ENCODE measurements at regions not wholly inside any gene's neighbourhood (a gene's known extent, or its start where the extent isn't known, plus 50 kb on each side); places are given as distances from the start of the nearest gene placed in this dataset.

DNA sequence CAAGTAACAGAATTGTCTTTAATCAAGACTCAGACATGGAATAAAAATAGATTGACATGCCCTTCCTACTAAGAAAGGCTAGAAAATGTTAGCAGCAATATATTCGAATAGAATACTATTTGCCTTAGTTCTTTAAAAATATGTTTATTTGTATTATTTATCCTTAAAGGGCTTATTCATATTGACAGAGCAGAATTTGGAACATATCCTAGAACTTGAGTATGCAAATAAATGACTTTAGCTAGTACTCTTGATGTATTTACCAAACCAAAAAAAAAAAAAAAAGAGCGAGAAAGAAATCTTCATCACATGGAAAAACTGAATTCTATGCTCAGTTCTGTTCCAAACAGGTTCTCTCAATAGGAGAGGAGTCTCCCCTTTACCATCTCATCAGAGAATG lies 68.9 kb upstream of the PPARGC1A start:
- Mint-ChIP-seq H3K36me3 (no peaks in the 10 kb centered on the region), H3K4me3 (no peak overlapping the region), H3K9me3 (peaks cover 0 to 5% (median 0%) of the 10 kb centered on the region in 8 donors), H3K27ac (no peak overlapping the region), H3K27me3 (no peaks in the 10 kb centered on the region), H3K4me1 (no peaks in the 10 kb centered on the region)
- Histone ChIP-seq H3K4me1 (ENCODE audit: insufficient read depth, low read length) (no peaks in the 10 kb centered on the region), H3K4me3 (ENCODE audit: low read length in 2 of 2) (no peak overlapping the region), H3K36me3 (ENCODE audit: insufficient read depth, low read length) (no peaks in the 10 kb centered on the region), H3K27ac (ENCODE audit: low read depth, low read length) (no peak overlapping the region), H3K9me3 (ENCODE audit: control insufficient read depth in 1 of 2, low read length in 2 of 2) (no peaks in the 10 kb centered on the region), H3K27me3 (ENCODE audit: insufficient read depth, low read length) (no peaks in the 10 kb centered on the region)
- POLR2A ChIA-PET (ENCODE audit: partially characterized antibody), result no interaction called here
- intact Hi-C loops (cut with micrococcal nuclease), result no loop called here
- DNase-seq, result no peak
- CTCF ChIA-PET (ENCODE audit: partially characterized antibody), result no interaction called here

DNA sequence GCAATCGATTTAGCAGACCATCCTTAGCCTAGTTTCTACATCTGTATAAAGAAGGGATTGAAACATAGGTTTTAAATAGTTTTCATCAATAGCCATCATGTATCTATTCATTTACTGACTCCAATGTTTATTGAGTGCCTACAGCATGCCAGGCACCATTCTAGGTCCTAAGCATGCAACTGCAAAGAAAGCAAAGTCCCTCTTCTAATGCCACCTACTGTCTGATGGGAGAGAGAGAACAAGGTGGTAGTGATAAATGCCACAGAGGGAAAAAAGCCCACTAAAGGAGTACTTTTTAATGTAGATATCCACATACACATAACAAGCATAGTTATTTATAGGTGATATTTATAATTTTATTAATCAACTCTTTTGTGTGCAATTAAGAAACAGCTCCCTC lies 67.6 kb upstream of the PPARGC1A start:
- Histone ChIP-seq H3K4me1 (ENCODE audit: insufficient read depth, low read length) (no peaks in the 10 kb centered on the region), H3K27me3 (ENCODE audit: insufficient read depth, low read length) (no peaks in the 10 kb centered on the region), H3K27ac (ENCODE audit: low read depth, low read length) (no peak overlapping the region), H3K36me3 (ENCODE audit: insufficient read depth, low read length) (no peaks in the 10 kb centered on the region), H3K9me3 (ENCODE audit: control insufficient read depth in 1 of 2, low read length in 2 of 2) (no peaks in the 10 kb centered on the region), H3K4me3 (ENCODE audit: low read length in 2 of 2) (no peak overlapping the region)
- Mint-ChIP-seq H3K4me3 (no peak overlapping the region), H3K9me3 (peaks cover 0 to 5% (median 0%) of the 10 kb centered on the region in 8 donors), H3K27me3 (no peaks in the 10 kb centered on the region), H3K4me1 (no peaks in the 10 kb centered on the region), H3K36me3 (no peaks in the 10 kb centered on the region), H3K27ac (no peak overlapping the region)
- DNase-seq, result no peak
- ChIA-PET CTCF (ENCODE audit: partially characterized antibody) (no interaction called here), POLR2A (ENCODE audit: partially characterized antibody) (no interaction called here)
- intact Hi-C loops (cut with micrococcal nuclease), result no loop called here

GRCh38 chr4:23956601-23957364 lies 66.9 kb upstream of the PPARGC1A start:
- no peaks in the 10 kb centered on the region for H3K36me3 Mint-ChIP-seq
- no peaks in the 10 kb centered on the region for H3K27me3 Mint-ChIP-seq
- H3K4me3 Mint-ChIP-seq, result no peak overlapping the region
- no peak overlapping the region for H3K27ac ChIP-seq (ENCODE audit: low read depth, low read length)
- intact Hi-C loops (cut with micrococcal nuclease), result no loop called here
- H3K9me3 ChIP-seq (ENCODE audit: control insufficient read depth in 1 of 2, low read length in 2 of 2), result no peaks in the 10 kb centered on the region
- POLR2A ChIA-PET (ENCODE audit: partially characterized antibody), result no interaction called here
- H3K36me3 ChIP-seq (ENCODE audit: insufficient read depth, low read length), result no peaks in the 10 kb centered on the region
- H3K27ac Mint-ChIP-seq, result no peak overlapping the region
- no peaks in the 10 kb centered on the region for H3K4me1 Mint-ChIP-seq
- no peak overlapping the region for H3K4me3 ChIP-seq (ENCODE audit: low read length in 2 of 2)
- H3K9me3 Mint-ChIP-seq, result peaks cover 0 to 5% (median 0%) of the 10 kb centered on the region in 8 donors
- CTCF ChIA-PET (ENCODE audit: partially characterized antibody), result no interaction called here
- no peaks in the 10 kb centered on the region for H3K4me1 ChIP-seq (ENCODE audit: insufficient read depth, low read length)
- DNase-seq, result no peak
- H3K27me3 ChIP-seq (ENCODE audit: insufficient read depth, low read length), result no peaks in the 10 kb centered on the region

DNA sequence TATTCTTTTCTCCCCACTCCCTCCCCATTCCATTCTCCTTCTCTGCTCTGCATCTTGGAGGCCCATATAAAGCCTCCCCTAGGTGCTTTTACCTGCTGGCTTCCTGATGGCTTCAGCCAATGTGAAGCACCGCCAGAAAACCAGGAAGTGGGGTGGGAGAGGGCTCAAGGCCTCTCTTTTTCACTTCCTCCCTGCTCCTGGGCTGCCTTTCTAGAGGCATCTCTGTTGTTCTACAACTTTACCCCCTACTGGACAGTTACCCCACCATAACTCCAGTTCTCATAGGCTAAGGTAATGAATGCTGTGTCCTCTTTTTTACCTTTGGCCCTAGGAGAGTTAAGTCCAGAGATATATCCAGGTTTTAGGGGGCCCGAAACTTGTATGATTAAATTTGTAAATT lies 62.4 kb upstream of the PPARGC1A start:
- H3K9me3 Mint-ChIP-seq, result peaks cover 0 to 9% (median 0%) of the 10 kb centered on the region in 8 donors

DNA sequence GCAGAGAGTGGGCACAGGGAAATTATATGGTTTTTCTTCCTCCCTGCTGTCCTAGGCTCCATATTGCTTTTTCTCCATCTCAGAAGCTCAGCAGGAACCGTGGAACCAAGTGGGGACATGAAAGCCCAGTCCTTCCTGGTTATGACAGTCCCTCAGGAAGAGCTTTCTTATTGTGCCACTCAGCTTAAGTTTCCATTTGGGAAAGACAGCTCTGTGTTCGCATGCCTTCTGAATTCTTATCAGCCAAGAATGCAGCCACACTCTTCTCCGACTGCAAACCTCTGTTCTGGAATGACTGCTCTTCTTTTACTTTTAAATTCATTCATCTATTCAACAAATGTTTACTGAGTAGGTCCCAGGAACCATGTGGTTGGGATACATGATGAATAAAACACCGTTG lies 58.0 kb upstream of the PPARGC1A start:
- intact Hi-C loops (cut with micrococcal nuclease), result no loop called here
- no peak overlapping the region for H3K27ac ChIP-seq (ENCODE audit: low read depth, low read length)
- H3K36me3 Mint-ChIP-seq, result no peaks in the 10 kb centered on the region

More for the DNA sequence above, 62.4 kb upstream of the PPARGC1A start:
- Mint-ChIP-seq H3K27ac (no peak overlapping the region), H3K4me1 (no peaks in the 10 kb centered on the region), H3K27me3 (no peaks in the 10 kb centered on the region), H3K36me3 (no peaks in the 10 kb centered on the region), H3K4me3 (no peak overlapping the region)
- H3K9me3 ChIP-seq (ENCODE audit: control insufficient read depth in 1 of 2, low read length in 2 of 2), result no peaks in the 10 kb centered on the region
- H3K27ac ChIP-seq (ENCODE audit: low read depth, low read length), result no peak overlapping the region
- intact Hi-C loops (cut with micrococcal nuclease), result no loop called here
- no peaks in the 10 kb centered on the region for H3K36me3 ChIP-seq (ENCODE audit: insufficient read depth, low read length)
- ChIA-PET POLR2A (ENCODE audit: partially characterized antibody) (no interaction called here), CTCF (ENCODE audit: partially characterized antibody) (no interaction called here)
- no peak for DNase-seq
- no peak overlapping the region for H3K4me3 ChIP-seq (ENCODE audit: low read length in 2 of 2)
- no peaks in the 10 kb centered on the region for H3K4me1 ChIP-seq (ENCODE audit: insufficient read depth, low read length)
- H3K27me3 ChIP-seq (ENCODE audit: insufficient read depth, low read length), result no peaks in the 10 kb centered on the region

DNA sequence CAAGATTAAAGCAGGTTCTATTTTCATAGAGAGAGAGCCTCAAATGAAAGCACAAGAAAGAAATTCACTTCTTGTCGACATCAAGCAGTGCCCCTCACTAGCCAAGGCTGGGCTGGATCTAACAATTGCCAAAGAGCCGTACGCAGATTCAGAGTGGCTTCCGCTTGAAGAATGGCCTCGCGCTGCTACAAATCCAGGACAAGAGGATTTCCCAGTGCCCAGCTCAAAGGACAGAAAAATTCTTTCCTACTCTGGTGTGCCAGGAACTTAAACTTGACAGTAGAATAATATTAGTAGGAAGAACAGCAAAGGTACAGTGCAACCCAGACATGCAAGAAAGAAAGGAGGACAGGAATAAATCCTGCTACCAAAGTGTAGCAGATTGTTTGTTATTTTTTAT lies 56.5 kb upstream of the PPARGC1A start:
- H3K27me3 ChIP-seq (ENCODE audit: insufficient read depth, low read length), result no peaks in the 10 kb centered on the region
- ChIA-PET CTCF (ENCODE audit: partially characterized antibody) (no interaction called here), POLR2A (ENCODE audit: partially characterized antibody) (no interaction called here)
- Mint-ChIP-seq H3K27ac (no peak overlapping the region), H3K27me3 (no peaks in the 10 kb centered on the region), H3K4me1 (no peaks in the 10 kb centered on the region), H3K9me3 (peaks cover 0 to 7% (median 2%) of the 10 kb centered on the region in 8 donors), H3K36me3 (no peaks in the 10 kb centered on the region), H3K4me3 (no peak overlapping the region)
- no peaks in the 10 kb centered on the region for H3K36me3 ChIP-seq (ENCODE audit: insufficient read depth, low read length)
- DNase-seq, result no peak
- intact Hi-C loops (cut with micrococcal nuclease), result no loop called here
- H3K9me3 ChIP-seq (ENCODE audit: control insufficient read depth in 1 of 2, low read length in 2 of 2), result no peaks in the 10 kb centered on the region
- no peak overlapping the region for H3K4me3 ChIP-seq (ENCODE audit: low read length in 2 of 2)
- H3K4me1 ChIP-seq (ENCODE audit: insufficient read depth, low read length), result no peaks in the 10 kb centered on the region
- H3K27ac ChIP-seq (ENCODE audit: low read depth, low read length), result no peak overlapping the region

More for the DNA sequence above, 58.0 kb upstream of the PPARGC1A start:
- H3K36me3 ChIP-seq (ENCODE audit: insufficient read depth, low read length), result no peaks in the 10 kb centered on the region
- H3K27me3 ChIP-seq (ENCODE audit: insufficient read depth, low read length), result no peaks in the 10 kb centered on the region
- no peak overlapping the region for H3K4me3 ChIP-seq (ENCODE audit: low read length in 2 of 2)
- Mint-ChIP-seq H3K27ac (no peak overlapping the region), H3K4me1 (no peaks in the 10 kb centered on the region), H3K4me3 (no peak overlapping the region), H3K9me3 (peaks cover 0 to 7% (median 1%) of the 10 kb centered on the region in 8 donors), H3K27me3 (no peaks in the 10 kb centered on the region)
- ChIA-PET POLR2A (ENCODE audit: partially characterized antibody) (no interaction called here), CTCF (ENCODE audit: partially characterized antibody) (no interaction called here)
- DNase-seq, result no peak
- H3K4me1 ChIP-seq (ENCODE audit: insufficient read depth, low read length), result no peaks in the 10 kb centered on the region
- no peaks in the 10 kb centered on the region for H3K9me3 ChIP-seq (ENCODE audit: control insufficient read depth in 1 of 2, low read length in 2 of 2)

DNA sequence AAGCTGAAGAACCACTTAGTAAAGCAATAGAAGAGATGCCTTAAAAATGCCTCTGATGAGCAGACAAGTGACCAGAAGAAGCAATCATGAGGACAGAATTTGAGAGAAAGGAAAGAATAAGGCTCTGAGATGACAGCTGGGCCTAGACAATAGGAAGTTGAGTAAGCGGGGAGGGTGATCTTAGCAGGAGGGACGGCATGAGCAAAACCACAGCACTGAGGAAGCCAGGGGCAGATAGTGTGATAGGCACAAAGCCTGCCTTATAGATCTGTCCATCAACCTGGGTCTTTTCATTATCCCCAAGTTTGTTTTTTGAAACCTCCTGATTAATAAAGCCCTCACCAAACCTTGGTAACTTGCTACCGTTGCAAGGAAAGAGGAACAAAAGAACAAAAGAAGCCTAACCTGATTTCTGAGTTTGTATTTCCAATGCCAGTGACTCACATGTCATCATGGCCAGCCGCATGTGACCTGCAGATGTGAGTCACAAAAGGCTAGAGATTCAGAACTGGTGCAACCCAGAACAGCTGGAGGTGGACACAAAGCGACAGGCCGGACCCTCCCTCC lies 55.7 kb upstream of the PPARGC1A start:
- no peaks in the 10 kb centered on the region for H3K36me3 ChIP-seq (ENCODE audit: insufficient read depth, low read length)
- no peaks in the 10 kb centered on the region for H3K4me1 ChIP-seq (ENCODE audit: insufficient read depth, low read length)
- no peak overlapping the region for H3K4me3 Mint-ChIP-seq
- no peaks in the 10 kb centered on the region for H3K36me3 Mint-ChIP-seq
- intact Hi-C loops (cut with micrococcal nuclease), result no loop called here
- H3K27me3 Mint-ChIP-seq, result no peaks in the 10 kb centered on the region
- H3K27me3 ChIP-seq (ENCODE audit: insufficient read depth, low read length), result no peaks in the 10 kb centered on the region
- POLR2A ChIA-PET (ENCODE audit: partially characterized antibody), result no interaction called here
- CTCF ChIA-PET (ENCODE audit: partially characterized antibody), result interaction anchor here (0.5 kb wide), 1 partner anchor 73 kb away, joined by 3 read pairs; no protein-coding TSS in a partner anchor
- peaks cover 0 to 7% (median under 1%) of the 10 kb centered on the region in 8 donors for H3K9me3 Mint-ChIP-seq
- H3K4me3 ChIP-seq (ENCODE audit: low read length in 2 of 2), result no peak overlapping the region
- H3K27ac ChIP-seq (ENCODE audit: low read depth, low read length), result no peak overlapping the region
- no peaks in the 10 kb centered on the region for H3K9me3 ChIP-seq (ENCODE audit: control insufficient read depth in 1 of 2, low read length in 2 of 2)
- no peak for DNase-seq
- no peak overlapping the region for H3K27ac Mint-ChIP-seq
- no peaks in the 10 kb centered on the region for H3K4me1 Mint-ChIP-seq

All from CD4-positive, alpha-beta memory T cell (primary cell).